NCI-H345 treated with DMSO at 0.1 percent for 48 hours (cell line): ENCODE measurements at regions not wholly inside any gene's neighbourhood (a gene's known extent, or its start where the extent isn't known, plus 50 kb on each side); places are given as distances from the start of the nearest gene placed in this dataset.
"Not testable (repeated sequence)": the region's sequence is repeated elsewhere in the genome, so short reads cannot be mapped to it uniquely, and the experiment has no call there.

Experiments used
- DNase-seq: peaks from one replicate; lab custom pipeline; 2025; ENCODE audit not compliant: unreplicated experiment; lab: John Stamatoyannopoulos, UW

DNA sequence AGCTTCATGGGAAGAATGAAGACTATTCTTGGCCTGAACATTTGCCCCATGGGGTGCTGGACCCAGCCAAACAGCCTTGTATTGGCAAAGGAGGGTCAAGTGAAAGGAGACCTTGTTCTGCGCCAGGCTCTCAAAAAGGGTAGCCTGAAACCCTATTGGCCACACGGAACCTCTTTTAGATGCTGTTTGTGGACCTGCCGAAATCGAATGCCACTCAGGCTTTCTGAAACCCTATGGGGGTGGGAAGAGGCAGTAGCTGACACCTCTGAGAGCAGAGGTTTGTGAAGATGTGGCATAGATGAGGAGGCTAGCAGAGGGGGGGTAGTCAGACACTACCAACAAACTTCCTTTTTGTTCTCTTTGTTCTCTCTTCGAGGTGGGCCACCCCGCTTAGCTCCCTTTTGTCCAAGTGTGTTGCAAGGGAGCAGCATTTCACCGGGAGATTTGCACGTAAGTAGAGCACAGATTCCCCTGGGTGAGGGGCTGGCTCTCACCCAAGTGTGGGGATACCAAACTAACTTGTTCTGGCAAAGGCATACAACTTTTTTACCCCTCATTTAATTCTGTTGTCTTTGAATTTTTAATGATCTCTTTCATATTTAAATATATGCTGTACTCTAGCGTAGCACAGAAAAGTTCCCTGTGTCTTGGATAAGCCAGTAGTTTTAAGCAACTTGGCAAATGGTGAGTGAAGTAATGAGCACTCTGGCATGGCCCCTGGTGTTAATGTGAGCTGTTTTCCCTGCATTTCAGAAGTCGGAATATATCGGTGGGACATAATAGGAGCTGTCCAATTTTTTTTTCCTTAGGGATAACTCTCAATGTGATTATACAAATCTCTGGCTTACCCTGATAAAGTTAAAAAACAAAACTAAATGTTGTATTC, 107.7 kb downstream of the SEPTIN7 start:
- DNase-seq = no peak

DNA sequence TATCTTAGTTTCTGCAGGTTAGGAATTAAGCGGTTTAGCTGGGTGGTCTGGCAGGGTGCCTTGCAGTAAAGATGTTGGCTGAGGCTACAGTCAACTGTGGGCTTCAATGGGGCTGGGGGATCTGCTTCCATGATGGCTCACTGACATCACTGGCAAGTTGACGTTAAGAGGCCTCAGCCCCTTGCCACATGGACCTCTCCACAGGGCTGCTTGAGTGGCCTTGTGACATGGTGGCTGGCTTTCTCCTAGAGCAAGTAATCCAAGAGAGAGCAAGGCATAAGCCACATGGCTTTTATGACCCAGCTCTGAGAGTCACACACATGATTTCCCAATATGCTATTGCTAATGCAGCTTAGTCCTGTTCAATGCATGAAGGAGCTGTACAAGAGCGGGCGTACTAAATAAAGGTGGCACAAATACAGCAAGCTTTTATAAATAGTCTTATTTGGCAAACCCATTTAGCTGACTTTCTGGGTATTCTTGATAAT, 109.1 kb downstream of the SEPTIN7 start:
- no peak for DNase-seq

GRCh38 chr7:35910621-35911020, 109.8 kb downstream of the SEPTIN7 start:
- DNase-seq = not testable (repeated sequence)

- not testable (repeated sequence) for DNase-seq
Measured at GRCh38 chr7:35913350-35913749, 112.5 kb downstream of the SEPTIN7 start.

GRCh38 chr7:35914214-35914613, 113.4 kb downstream of the SEPTIN7 start:
- DNase-seq = not testable (repeated sequence)

DNA sequence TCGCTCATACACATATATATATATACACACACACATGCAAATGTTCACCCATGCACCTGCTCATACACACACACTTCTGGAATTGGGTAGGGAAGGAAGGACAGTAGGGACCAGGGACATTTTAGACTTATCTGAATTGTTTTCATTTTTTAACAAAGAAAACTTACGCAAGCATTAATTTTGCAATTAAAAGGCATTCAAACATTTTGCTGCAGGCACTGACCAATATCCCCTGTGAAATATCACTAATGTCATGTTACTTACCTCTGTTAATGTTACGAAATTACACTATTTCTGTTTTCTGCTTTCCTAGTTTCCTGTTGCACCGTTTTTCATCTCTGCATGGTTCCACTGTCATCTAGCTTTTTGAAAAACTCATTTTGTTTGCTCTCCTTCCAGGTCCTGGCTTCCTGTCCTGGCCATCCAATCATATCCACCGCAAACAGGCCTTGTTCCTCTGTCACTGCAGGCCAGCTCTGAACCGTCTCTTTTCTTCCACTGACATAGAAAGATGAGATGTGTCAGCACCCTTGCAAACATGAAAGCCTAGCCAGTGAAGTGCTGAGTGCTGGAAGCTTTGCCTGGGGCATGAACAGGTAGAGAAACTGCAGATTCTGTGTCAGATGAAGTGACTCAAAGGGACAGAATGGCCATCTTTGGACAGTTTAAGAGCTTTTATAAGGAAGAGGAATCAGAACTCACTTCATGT, 114.5 kb downstream of the SEPTIN7 start:
- DNase-seq = not testable (repeated sequence)

GRCh38 chr7:35918217-35918616, 117.4 kb downstream of the SEPTIN7 start:
- not testable (repeated sequence) for DNase-seq

GRCh38 chr7:35919607-35920006, 118.8 kb downstream of the SEPTIN7 start:
- DNase-seq = not testable (repeated sequence)

- not testable (repeated sequence) for DNase-seq
Measured at GRCh38 chr7:35921338-35921737, 120.5 kb downstream of the SEPTIN7 start.

GRCh38 chr7:35924668-35925067, 123.8 kb downstream of the SEPTIN7 start:
- not testable (repeated sequence) for DNase-seq

DNA sequence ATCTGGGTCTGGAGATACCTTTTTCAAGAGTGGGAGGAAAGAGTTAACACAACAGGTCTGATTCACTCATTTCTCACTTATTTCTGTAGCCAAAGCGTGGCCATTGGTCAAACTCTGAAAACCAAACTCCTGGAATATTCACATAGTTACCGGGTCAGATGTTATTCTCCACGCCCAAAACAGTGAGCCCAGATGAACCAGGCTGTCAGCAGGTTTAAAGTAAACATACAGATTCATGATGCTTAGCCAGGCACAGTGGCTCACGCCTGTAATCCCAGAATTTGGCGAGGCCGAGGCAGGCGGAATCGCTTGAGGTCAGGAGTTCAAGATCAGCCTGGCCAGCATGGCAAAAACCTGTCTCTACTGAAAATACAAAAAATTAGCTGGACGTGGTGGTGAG, 126.1 kb downstream of the SEPTIN7 start:
- DNase-seq = not testable (repeated sequence)

- DNase-seq = not testable (repeated sequence)
Measured at GRCh38 chr7:35931134-35931533, 130.3 kb downstream of the SEPTIN7 start.

DNA sequence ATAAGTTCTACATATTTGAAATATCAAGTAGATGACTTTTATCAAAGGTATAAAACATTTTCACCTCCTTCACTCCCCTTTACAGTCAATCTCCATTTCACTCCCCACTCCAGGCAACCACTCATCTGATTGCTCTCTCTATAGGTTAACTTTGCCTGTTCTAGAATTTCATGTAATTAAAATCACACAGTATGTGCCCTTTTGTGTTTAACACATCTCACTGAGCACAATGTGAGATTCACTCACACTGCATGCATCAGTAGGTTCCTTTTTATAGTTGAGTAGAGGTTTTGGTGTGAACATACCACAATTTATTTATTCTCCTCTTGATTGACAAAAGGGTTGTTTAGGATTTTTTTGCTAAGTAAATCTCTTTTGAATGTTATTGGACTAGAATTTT, 130.7 kb downstream of the SEPTIN7 start:
- DNase-seq = peak; percentile 35

- DNase-seq = not testable (repeated sequence)
Measured at GRCh38 chr7:35940695-35941094, 139.8 kb downstream of the SEPTIN7 start.

DNA sequence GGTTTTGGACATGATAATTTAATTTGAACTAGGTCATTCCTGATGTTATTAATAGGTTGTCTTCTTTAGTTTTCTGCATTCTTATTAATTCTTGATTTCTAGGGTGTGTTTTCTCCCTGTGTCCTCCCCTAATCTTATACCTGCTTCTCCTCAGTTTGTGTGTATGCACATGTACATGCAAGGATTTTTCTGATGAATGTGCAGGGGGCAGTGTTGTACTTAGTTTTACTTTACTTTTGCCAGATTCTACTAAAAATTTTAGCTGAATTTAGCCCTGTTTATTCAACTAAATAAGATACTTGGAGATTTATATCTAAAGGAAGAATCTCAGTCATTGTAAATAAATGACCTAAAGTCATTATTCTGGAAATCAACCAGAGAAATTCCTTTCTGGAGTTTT, 144.8 kb downstream of the SEPTIN7 start:
- DNase-seq = not testable (repeated sequence)

GRCh38 chr7:35955735-35956134, 154.9 kb downstream of the SEPTIN7 start:
- DNase-seq = not testable (repeated sequence)

GRCh38 chr7:35956988-35957387, 156.1 kb downstream of the SEPTIN7 start:
- DNase-seq = not testable (repeated sequence)

GRCh38 chr7:35961260-35961659, 160.4 kb downstream of the SEPTIN7 start:
- DNase-seq = not testable (repeated sequence)

DNA sequence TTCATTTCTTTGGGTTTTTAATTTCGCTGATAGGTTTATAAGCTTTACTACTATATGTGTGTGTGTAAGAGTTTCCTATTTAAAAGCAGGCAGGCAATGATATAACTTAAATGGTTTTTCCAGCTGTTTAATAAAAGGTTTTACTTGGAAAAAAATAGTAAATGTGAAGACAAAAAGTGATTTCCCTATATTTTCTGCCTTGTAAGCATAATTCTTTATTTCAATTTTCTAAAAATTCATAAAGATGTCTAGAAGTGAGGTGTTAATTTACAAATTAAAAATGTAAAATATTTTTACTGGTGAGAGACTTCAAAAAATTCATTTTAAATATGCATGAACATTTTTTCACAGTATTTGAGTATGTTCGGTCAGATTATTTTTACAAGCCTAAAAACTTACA, 161.8 kb downstream of the SEPTIN7 start:
- DNase-seq = not testable (repeated sequence)

DNA sequence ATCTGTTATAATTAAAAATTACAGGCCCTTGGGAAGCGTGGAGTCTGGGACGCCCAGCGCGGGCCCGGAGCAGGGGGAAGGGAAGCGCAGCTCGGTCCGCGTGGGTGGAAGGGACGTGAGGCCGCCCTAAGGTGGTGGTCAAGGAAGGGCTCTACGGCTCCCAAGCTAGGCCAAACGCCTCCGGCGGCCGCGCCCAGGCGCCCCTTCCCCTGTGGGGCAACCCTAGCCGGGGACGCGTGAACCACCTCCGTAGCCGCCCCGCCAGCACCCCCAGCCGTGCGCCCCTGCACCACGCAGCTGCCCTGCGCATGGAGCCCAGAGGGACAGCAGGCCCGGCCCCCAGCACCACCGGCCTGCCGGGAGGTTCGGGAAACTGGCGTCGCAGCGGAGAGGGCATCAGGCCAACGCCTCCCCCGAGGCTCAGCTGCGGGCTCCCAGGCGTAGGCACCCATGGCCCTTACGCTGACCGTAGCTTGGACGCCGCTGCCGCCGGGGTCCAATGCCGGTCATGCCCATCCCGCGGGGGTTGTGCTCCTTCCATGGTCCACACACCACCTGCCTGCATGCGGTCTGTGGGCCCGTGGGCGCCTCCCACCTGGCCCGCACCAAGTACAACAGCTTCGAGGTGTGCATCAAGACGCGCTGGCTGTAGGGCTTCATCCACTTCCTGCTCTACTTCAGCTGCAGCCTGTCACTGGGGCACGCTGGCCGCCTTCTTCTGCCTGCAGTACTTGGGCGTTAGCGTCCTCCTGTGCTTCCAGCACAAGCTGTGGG, 166.7 kb downstream of the SEPTIN7 start:
- DNase-seq = no peak
